ENCODE measurements at regions not wholly inside any gene's neighbourhood (a gene's known extent, or its start where the extent isn't known, plus 50 kb on each side); places are given as distances from the start of the nearest gene placed in this dataset.

- Histone ChIP-seq H2AFZ (ENCODE audit: low read depth, low read length) (no peak overlapping the region), H3K27me3 (ENCODE audit: insufficient read depth, low read depth, low read length) (no peaks in the 10 kb centered on the region)
Measured at GRCh38 chr4:71141125-71141524, 147.7 kb downstream of the DCK start.

GRCh38 chr4:71147261-71147660 is 153.8 kb downstream of the DCK start:
- H3K9ac ChIP-seq (ENCODE audit: low read length) = no peak overlapping the region
- no peaks in the 10 kb centered on the region for H3F3A ChIP-seq (ENCODE audit: insufficient read depth, low read length, poor library complexity, severe bottlenecking)
- H3K36me3 ChIP-seq (ENCODE audit: insufficient read depth, low read length) = no peaks in the 10 kb centered on the region
- no peak overlapping the region for H2AFZ ChIP-seq (ENCODE audit: low read depth, low read length)
- H3K27ac ChIP-seq (ENCODE audit: low read length) = no peak overlapping the region
- no peak overlapping the region for H3K4me2 ChIP-seq (ENCODE audit: low read length)
- no peak for TF ChIP-seq RAD21 (conservative IDR thresholded peaks at IDR 0.05)
- no peak for TF ChIP-seq TAF1 (IDR thresholded peaks at IDR 0.05; ENCODE audit: low read depth)
- no peak for TF ChIP-seq REST (IDR thresholded peaks at IDR 0.05; ENCODE audit: borderline replicate concordance)
- TF ChIP-seq SMC3 (conservative IDR thresholded peaks at IDR 0.05; ENCODE audit: poor library complexity) = no peak
- TF ChIP-seq EZH2 (IDR thresholded peaks at IDR 0.05; ENCODE audit: borderline replicate concordance, insufficient read depth, low read length, poor library complexity, severe bottlenecking) = no peak
- TF ChIP-seq POLR2AphosphoS5 (IDR thresholded peaks at IDR 0.05) = no peak
- H3K9me3 ChIP-seq (ENCODE audit: low read length) = no peaks in the 10 kb centered on the region
- H3K9me2 ChIP-seq (ENCODE audit: insufficient read depth, low read length) = no peaks in the 10 kb centered on the region
- H4K20me1 ChIP-seq (ENCODE audit: insufficient read depth) = no peaks in the 10 kb centered on the region
- no peak overlapping the region for H3K4me3 ChIP-seq (ENCODE audit: low read length)
- H3K27me3 ChIP-seq (ENCODE audit: insufficient read depth, low read depth, low read length) = no peaks in the 10 kb centered on the region
- no peaks in the 10 kb centered on the region for H3K79me2 ChIP-seq (replicated peaks; ENCODE audit: insufficient read depth, low read length)

More at GRCh38 chr4:71141125-71141524, 147.7 kb downstream of the DCK start:
- no peak for TF ChIP-seq POLR2AphosphoS5 (IDR thresholded peaks at IDR 0.05)
- no peak for TF ChIP-seq EZH2 (IDR thresholded peaks at IDR 0.05; ENCODE audit: borderline replicate concordance, insufficient read depth, low read length, poor library complexity, severe bottlenecking)
- no peak for TF ChIP-seq RAD21 (conservative IDR thresholded peaks at IDR 0.05)
- no peak for TF ChIP-seq MXI1 (conservative IDR thresholded peaks at IDR 0.05; ENCODE audit: poor library complexity, severe bottlenecking)
- TF ChIP-seq TAF1 (IDR thresholded peaks at IDR 0.05; ENCODE audit: low read depth) = no peak
- no peak for TF ChIP-seq REST (IDR thresholded peaks at IDR 0.05; ENCODE audit: borderline replicate concordance)
- no peak for TF ChIP-seq CTCF (IDR thresholded peaks at IDR 0.05; ENCODE audit: poor library complexity, severe bottlenecking)
- TF ChIP-seq EP300 (conservative IDR thresholded peaks at IDR 0.05; ENCODE audit: poor library complexity, severe bottlenecking) = no peak
- no peak for TF ChIP-seq SMC3 (conservative IDR thresholded peaks at IDR 0.05; ENCODE audit: poor library complexity)
- H3K36me3 ChIP-seq (ENCODE audit: insufficient read depth, low read length) = no peaks in the 10 kb centered on the region
- H3K79me2 ChIP-seq (replicated peaks; ENCODE audit: insufficient read depth, low read length) = no peaks in the 10 kb centered on the region
- no peak overlapping the region for H3K27ac ChIP-seq (ENCODE audit: low read length)
- H3K9ac ChIP-seq (ENCODE audit: low read length) = no peak overlapping the region
- no peak overlapping the region for H3K4me3 ChIP-seq (ENCODE audit: low read length)
- H3K4me2 ChIP-seq (ENCODE audit: low read length) = no peak overlapping the region
- no peaks in the 10 kb centered on the region for H3K9me3 ChIP-seq (ENCODE audit: low read length)
- H3F3A ChIP-seq (ENCODE audit: insufficient read depth, low read length, poor library complexity, severe bottlenecking) = no peaks in the 10 kb centered on the region
- H4K20me1 ChIP-seq (ENCODE audit: insufficient read depth) = no peaks in the 10 kb centered on the region
- H3K9me2 ChIP-seq (ENCODE audit: insufficient read depth, low read length) = no peaks in the 10 kb centered on the region

Measured in neural cell (in vitro differentiated cells).